HG03280 (cell line): ENCODE measurements at regions not wholly inside any gene's neighbourhood (a gene's known extent, or its start where the extent isn't known, plus 50 kb on each side); places are given as distances from the start of the nearest gene placed in this dataset.
"Not testable (repeated sequence)": the region's sequence is repeated elsewhere in the genome, so short reads cannot be mapped to it uniquely, and the experiment has no call there.

Experiments used
- ATAC-seq: cut with Tn5 transposase; IDR thresholded peaks from one replicate; pipeline ENCODE4 v1.9.1; 2021; ENCODE audit warnings: mild to moderate bottlenecking, moderate library complexity; ENCODE audit not compliant: unreplicated experiment

- no peak for ATAC-seq
Measured at GRCh38 chr15:62868507-62868906, 174.0 kb upstream of the TPM1 start.

GRCh38 chr15:62869116-62869515 lies 173.4 kb upstream of the TPM1 start:
- ATAC-seq = no peak

GRCh38 chr15:62870216-62870615 lies 172.3 kb upstream of the TPM1 start:
- ATAC-seq = no peak

- ATAC-seq = not testable (repeated sequence)
Measured at GRCh38 chr15:62870701-62871100, 171.8 kb upstream of the TPM1 start.

- ATAC-seq = no peak
Measured at GRCh38 chr15:62873203-62873602, 169.3 kb upstream of the TPM1 start.

- no peak for ATAC-seq
Measured at GRCh38 chr15:62874064-62874463, 168.5 kb upstream of the TPM1 start.

- ATAC-seq = no peak
Measured at GRCh38 chr15:62874959-62875625, 167.5 kb upstream of the TPM1 start.

GRCh38 chr15:62875626-62876021 lies 166.9 kb upstream of the TPM1 start:
- no peak for ATAC-seq

- no peak for ATAC-seq
Measured at GRCh38 chr15:62877276-62877857, 165.2 kb upstream of the TPM1 start.

- no peak for ATAC-seq
Measured at GRCh38 chr15:62878070-62878469, 164.5 kb upstream of the TPM1 start.

GRCh38 chr15:62879770-62880169 lies 162.8 kb upstream of the TPM1 start:
- ATAC-seq = no peak

- no peak for ATAC-seq
Measured at GRCh38 chr15:62880278-62880677, 162.3 kb upstream of the TPM1 start.

GRCh38 chr15:62881056-62881455 lies 161.5 kb upstream of the TPM1 start:
- ATAC-seq = no peak

- ATAC-seq = no peak
Measured at GRCh38 chr15:62883938-62884479, 158.5 kb upstream of the TPM1 start.

- ATAC-seq = no peak
Measured at GRCh38 chr15:62886431-62887071, 156.0 kb upstream of the TPM1 start.

- no peak for ATAC-seq
Measured at GRCh38 chr15:62887113-62887570, 155.4 kb upstream of the TPM1 start.

- ATAC-seq = no peak
Measured at GRCh38 chr15:62888623-62889022, 153.9 kb upstream of the TPM1 start.

- no peak for ATAC-seq
Measured at GRCh38 chr15:62889141-62889661, 153.3 kb upstream of the TPM1 start.

GRCh38 chr15:62889734-62890505 lies 152.6 kb upstream of the TPM1 start:
- no peak for ATAC-seq

GRCh38 chr15:62894322-62895085 lies 148.0 kb upstream of the TPM1 start:
- no peak for ATAC-seq
